IMR-90 (cell line): ENCODE measurements at regions not wholly inside any gene's neighbourhood (a gene's known extent, or its start where the extent isn't known, plus 50 kb on each side); places are given as distances from the start of the nearest gene placed in this dataset.

Source experiments
- ATAC-seq: fragments of 200-7000 bp; cut with Tn5 transposase; 2 replicates; pipeline ENCODE4 v1.9.1; 2020; ENCODE audit warnings: low read depth, mild to moderate bottlenecking, moderate library complexity
- BruUV-seq: library from RNA; stranded (reverse); fragments of 400-500 nt; replicated peaks from 2 replicates; lab custom pipeline; 2021; lab: Mats Ljungman, UMichigan
- CTCF ChIA-PET: fragments of 300-600 bp; formaldehyde crosslinking; extraction: SDS; loops from one replicate; lab custom pipeline; 2021; ENCODE audit warnings: antibody characterized with exemption; lab: Yijun Ruan, JAX
- POLR2A ChIA-PET: fragments of 300-600 bp; sonication (Branson Sonifier 250); formaldehyde crosslinking; loops from one replicate; lab custom pipeline; 2022; ENCODE audit warnings: antibody characterized with exemption; ENCODE audit not compliant: unreplicated experiment; lab: Charles Lee
- DNase-seq: peaks from one replicate; pipeline ENCODE4 v3.0.0; 2013
- H2AFZ ChIP-seq: replicated peaks from 2 replicates; pipeline ENCODE3; 2013; ENCODE audit warnings: low read length, mild to moderate bottlenecking; ENCODE audit not compliant: poor library complexity
- H2AK5ac ChIP-seq: 2 replicates; pipeline ENCODE4 v1.6.1; 2013; ENCODE audit warnings: low read depth, low read length, inconsistent platforms
- H2AK9ac ChIP-seq: replicated peaks from 2 replicates; pipeline ENCODE3; 2013; ENCODE audit warnings: mild to moderate bottlenecking, low read depth, low read length, moderate library complexity; ENCODE audit not compliant: poor library complexity
- H2BK120ac ChIP-seq: 2 replicates; pipeline ENCODE4 v1.6.1; 2013; ENCODE audit warnings: low read depth, low read length, inconsistent platforms
- H2BK15ac ChIP-seq: 3 replicates; pipeline ENCODE4 v1.6.1; 2013; ENCODE audit warnings: low read depth, low read length, inconsistent platforms
- H2BK20ac ChIP-seq: 2 replicates; pipeline ENCODE4 v1.6.1; 2013; ENCODE audit warnings: low read depth, mild to moderate bottlenecking, inconsistent platforms, low read length, moderate library complexity
- H2BK5ac ChIP-seq: 2 replicates; pipeline ENCODE4 v1.6.1; 2013; ENCODE audit warnings: mild to moderate bottlenecking, low read depth, low read length, inconsistent platforms; ENCODE audit not compliant: poor library complexity, severe bottlenecking
- H3K14ac ChIP-seq: replicated peaks from 2 replicates; pipeline ENCODE4 v1.6.1; 2013; ENCODE audit warnings: low read depth, low read length, inconsistent platforms
- H3K18ac ChIP-seq: 2 replicates; pipeline ENCODE4 v1.6.1; 2013; ENCODE audit warnings: low read depth, low read length, control low read depth
- H3K23ac ChIP-seq: 2 replicates; pipeline ENCODE4 v1.6.1; 2013; ENCODE audit warnings: low read depth, low read length, inconsistent platforms
- H3K27ac ChIP-seq: 2 replicates; pipeline ENCODE4 v1.5.1; 2013; ENCODE audit warnings: mild to moderate bottlenecking, control low read depth, low read length; ENCODE audit not compliant: insufficient read depth
- H3K27me3 ChIP-seq: 2 replicates; pipeline ENCODE4 v1.6.1; 2013; ENCODE audit warnings: low read length; ENCODE audit not compliant: control insufficient read depth, insufficient read depth
- H3K36me3 ChIP-seq: 2 replicates; pipeline ENCODE4 v1.6.1; 2013; ENCODE audit warnings: low read length, mixed read lengths; ENCODE audit not compliant: control insufficient read depth, insufficient read depth
- H3K4ac ChIP-seq: 2 replicates; pipeline ENCODE4 v1.6.1; 2013; ENCODE audit warnings: low read depth, low read length, inconsistent platforms
- H3K4me1 ChIP-seq: 2 replicates; pipeline ENCODE4 v1.6.1; 2013; ENCODE audit warnings: low read length, mixed read lengths; ENCODE audit not compliant: control insufficient read depth, insufficient read depth
- H3K4me2 ChIP-seq: 2 replicates; pipeline ENCODE4 v1.6.1; 2013; ENCODE audit warnings: low read depth, mild to moderate bottlenecking, control low read depth, low read length, moderate library complexity
- H3K4me3 ChIP-seq: 2 replicates; pipeline ENCODE4 v1.5.1; 2013; ENCODE audit warnings: low read depth, mild to moderate bottlenecking, control low read depth, low read length, moderate library complexity; ENCODE audit not compliant: insufficient read depth
- H3K56ac ChIP-seq: 2 replicates; pipeline ENCODE4 v1.6.1; 2013; ENCODE audit warnings: low read length, inconsistent platforms; ENCODE audit not compliant: insufficient read depth; ENCODE audit errors: extremely low read depth
- H3K79me1 ChIP-seq, 2 experiments: 2 replicates each; pipeline ENCODE4 v1.6.1; 2013; ENCODE audit warnings: low read length in 2 of 2, inconsistent platforms in 1 of 2, low read depth in 1 of 2
- H3K9ac ChIP-seq: 2 replicates; pipeline ENCODE4 v1.6.1; 2013; ENCODE audit warnings: low read depth, low read length, control low read depth
- H3K9me1 ChIP-seq: 2 replicates; pipeline ENCODE4 v1.6.1; 2013; ENCODE audit warnings: low read length, inconsistent platforms; ENCODE audit not compliant: insufficient read depth
- H3K9me3 ChIP-seq: 2 replicates; pipeline ENCODE4 v1.6.1; 2013; ENCODE audit warnings: low read length; ENCODE audit not compliant: control insufficient read depth, insufficient read depth
- H4K20me1 ChIP-seq: 2 replicates; pipeline ENCODE4 v1.6.1; 2013; ENCODE audit warnings: low read length, inconsistent platforms; ENCODE audit not compliant: insufficient read depth
- H4K5ac ChIP-seq: 2 replicates; pipeline ENCODE4 v1.6.1; 2013; ENCODE audit warnings: mild to moderate bottlenecking, low read depth, low read length, control low read depth
- H4K8ac ChIP-seq, 2 experiments: 2 replicates each; pipeline ENCODE4 v1.6.1; 2013; ENCODE audit warnings: low read depth in 2 of 2, low read length in 2 of 2, control low read depth in 1 of 2, inconsistent platforms in 1 of 2
- H4K91ac ChIP-seq: 2 replicates; pipeline ENCODE4 v1.6.1; 2013; ENCODE audit warnings: low read depth, low read length, inconsistent platforms; ENCODE audit not compliant: insufficient read depth
- ELK1 ChIP-seq: fragments of 150-350 bp; IDR thresholded peaks from 2 replicates; pipeline ENCODE4 v1.6.1; 2016; ENCODE audit warnings: low read depth, mild to moderate bottlenecking, low read length, moderate library complexity, borderline replicate concordance
- MAFK ChIP-seq: IDR thresholded peaks from 2 replicates; pipeline ENCODE4 v1.6.1; 2012; ENCODE audit warnings: low read depth, low read length, improper control_type of control experiment
- WGBS, 2 experiments: methylation state at CpG; one replicate each; pipeline versions ENCODE4 v1.1.5 to v1.1.7; 2013; ENCODE audit warnings: missing lambda C conversion rate in 2 of 2; ENCODE audit not compliant: insufficient read length in 1 of 2; ENCODE audit errors: extremely low coverage in 2 of 2; 5-methylcytosine and 5-hydroxymethylcytosine counted together
- dilution Hi-C: fragments of 300-500 bp; cut with HindIII; formaldehyde crosslinking; loops from one replicate; pipeline ENCODE4 v1.14.3; 2018; ENCODE audit warnings: low sequenced_read_pairs; ENCODE audit not compliant: unreplicated experiment
- in situ Hi-C: fragments of 300-500 bp; cut with MboI; formaldehyde crosslinking; loops from 3 replicates; pipeline ENCODE4 v1.14.3; 2019; ENCODE audit warnings: low sequenced_read_pairs, inconsistent platforms, mixed read lengths
- intact Hi-C: fragments of 100-400 bp; cut with micrococcal nuclease; formaldehyde crosslinking; loops from 2 replicates; pipeline ENCODE4 v1.10.0; 2022

GRCh38 chr18:73147590-73147989 lies 279.8 kb upstream of the NETO1 start:
- no peak overlapping the region for H2BK120ac ChIP-seq
- no peak overlapping the region for H4K91ac ChIP-seq
- H2AK5ac ChIP-seq, result no peak overlapping the region
- no peak overlapping the region for H2BK15ac ChIP-seq
- H3K27ac ChIP-seq, result no peak overlapping the region
- no peak overlapping the region for H2AK9ac ChIP-seq
- H3K18ac ChIP-seq, result no peak overlapping the region
- DNase-seq, result no peak
- intact Hi-C loops, result no loop called here
- H3K4ac ChIP-seq, result no peak overlapping the region
- H2BK5ac ChIP-seq, result no peak overlapping the region
- H3K9ac ChIP-seq, result no peak overlapping the region
- no peak overlapping the region for H3K56ac ChIP-seq
- no CpG with 5 or more reads among the region's 3 CpGs for WGBS, 2 experiments
- no peaks in the 10 kb centered on the region for H3K27me3 ChIP-seq
- ChIA-PET CTCF (interaction anchor here (0.6 to 1.2 kb wide), 2 partner anchors 12 to 375 kb away, joined by 3 to 5 read pairs; no protein-coding TSS in a partner anchor), POLR2A (no interaction called here)
- no peaks in the 10 kb centered on the region for H3K79me1 ChIP-seq
- H3K36me3 ChIP-seq, result no peaks in the 10 kb centered on the region
- H3K9me1 ChIP-seq, result no peaks in the 10 kb centered on the region
- no peaks in the 10 kb centered on the region for H3K4me1 ChIP-seq
- no peaks in the 10 kb centered on the region; the same call in 1 of the 2 replicates for H3K9me3 ChIP-seq
- no peak overlapping the region for H3K4me2 ChIP-seq
- H4K8ac ChIP-seq, result no peak overlapping the region
- ATAC-seq, result no peak
- no peak overlapping the region for H3K4me3 ChIP-seq
- no peak overlapping the region for H2BK20ac ChIP-seq
- no peak overlapping the region for H3K23ac ChIP-seq
- TF ChIP-seq MAFK, result peak; percentile 96
- no peak for TF ChIP-seq ELK1
- no peak overlapping the region for H2AFZ ChIP-seq
- in situ Hi-C loops, result no loop called here
- no peak overlapping the region for H4K5ac ChIP-seq
- BruUV-seq, result no TSS peak
- no peak overlapping the region for H3K14ac ChIP-seq
- no peaks in the 10 kb centered on the region for H4K20me1 ChIP-seq
- dilution Hi-C loops, result no loop called here
